DND-41 (cell line): ENCODE measurements at regions not wholly inside any gene's neighbourhood (a gene's known extent, or its start where the extent isn't known, plus 50 kb on each side); places are given as distances from the start of the nearest gene placed in this dataset.

ENCODE experiments used
- ATAC-seq: fragments of 200-7000 bp; cut with Tn5 transposase; 3 replicates; pipeline ENCODE4 v1.9.1; 2021; ENCODE audit warnings: low read depth; ENCODE audit not compliant: insufficient read depth
- DNase-seq: peaks from one replicate; pipeline ENCODE4 v3.0.0-alpha.2; 2020
- H2AFZ ChIP-seq: 2 replicates; pipeline ENCODE4 v1.6.0; 2012; ENCODE audit warnings: low read depth, low read length
- H3K27ac ChIP-seq: 2 replicates; pipeline ENCODE4 v1.5.1; 2012; ENCODE audit warnings: low read length, inconsistent platforms
- H3K27me3 ChIP-seq: fragments of 200-600 bp; sonication (generic); 2 replicates; pipeline ENCODE4 v1.6.0; 2012; ENCODE audit warnings: low read length, mild to moderate bottlenecking, inconsistent platforms; ENCODE audit not compliant: insufficient read depth, poor library complexity
- H3K36me3 ChIP-seq: 2 replicates; pipeline ENCODE4 v1.5.1; 2012; ENCODE audit warnings: low read length, inconsistent platforms; ENCODE audit not compliant: insufficient read depth
- H3K4me1 ChIP-seq: 2 replicates; pipeline ENCODE4 v1.5.1; 2012; ENCODE audit warnings: mild to moderate bottlenecking, low read length; ENCODE audit not compliant: insufficient read depth
- H3K4me2 ChIP-seq: 2 replicates; pipeline ENCODE4 v1.6.0; 2012; ENCODE audit warnings: mild to moderate bottlenecking, moderate library complexity, low read length, inconsistent platforms; ENCODE audit not compliant: insufficient read depth
- H3K4me3 ChIP-seq, 2 experiments: fragments of 200-600 bp in 1 of 2; shearing (Covaris generic) in 1 of 2; 2 replicates each; pipeline ENCODE4 v1.5.1; 2012 to 2016; ENCODE audit warnings: inconsistent platforms in 2 of 2, low read length in 2 of 2, mild to moderate bottlenecking in 2 of 2, low read depth in 1 of 2, moderate library complexity in 1 of 2
- H3K79me2 ChIP-seq: 2 replicates; pipeline ENCODE4 v1.6.0; 2012; ENCODE audit warnings: low read length, inconsistent platforms; ENCODE audit not compliant: insufficient read depth
- H3K9ac ChIP-seq: 2 replicates; pipeline ENCODE4 v1.6.0; 2012; ENCODE audit warnings: low read depth, mild to moderate bottlenecking, inconsistent platforms, low read length, moderate library complexity
- H3K9me3 ChIP-seq: 2 replicates; pipeline ENCODE4 v1.5.1; 2012; ENCODE audit warnings: low read length, moderate library complexity, mild to moderate bottlenecking, inconsistent platforms; ENCODE audit not compliant: insufficient read depth, severe bottlenecking
- H4K20me1 ChIP-seq: 2 replicates; pipeline ENCODE4 v1.6.0; 2012; ENCODE audit warnings: low read length; ENCODE audit not compliant: insufficient read depth
- CTCF ChIP-seq: IDR thresholded peaks from 2 replicates; pipeline ENCODE4 v1.5.1; 2012; ENCODE audit warnings: borderline replicate concordance, low read length, moderate library complexity, mild to moderate bottlenecking; ENCODE audit not compliant: poor library complexity, severe bottlenecking; ENCODE audit errors: extremely low read depth
- EZH2 ChIP-seq: IDR thresholded peaks from 3 replicates; pipeline ENCODE4 v1.6.1; 2012; ENCODE audit warnings: borderline replicate concordance, low read depth, mild to moderate bottlenecking, moderate library complexity, low read length, inconsistent platforms; ENCODE audit not compliant: severe bottlenecking

GRCh38 chr15:25933456-25934158, 70.5 kb upstream of the ATP10A start:
- H3K27ac ChIP-seq, result no peak overlapping the region
- H3K9me3 ChIP-seq, result no peaks in the 10 kb centered on the region
- no peak overlapping the region for H2AFZ ChIP-seq
- H3K4me1 ChIP-seq, result no peaks in the 10 kb centered on the region
- H4K20me1 ChIP-seq, result no peaks in the 10 kb centered on the region
- no peak for ATAC-seq
- no peak for DNase-seq
- H3K79me2 ChIP-seq, result no peaks in the 10 kb centered on the region
- no peak overlapping the region for H3K4me3 ChIP-seq
- H3K27me3 ChIP-seq, result no peaks in the 10 kb centered on the region
- H3K4me2 ChIP-seq, result no peak overlapping the region
- TF ChIP-seq CTCF (no peak), EZH2 (no peak)
- H3K36me3 ChIP-seq, result no peaks in the 10 kb centered on the region
- H3K9ac ChIP-seq, result no peak overlapping the region

GRCh38 chr15:25932696-25933095, 69.6 kb upstream of the ATP10A start:
- H3K9me3 ChIP-seq, result no peaks in the 10 kb centered on the region
- H3K27me3 ChIP-seq, result no peaks in the 10 kb centered on the region
- H3K4me2 ChIP-seq, result no peak overlapping the region
- DNase-seq, result no peak
- H4K20me1 ChIP-seq, result no peaks in the 10 kb centered on the region
- H3K4me3 ChIP-seq, result no peak overlapping the region
- no peaks in the 10 kb centered on the region for H3K79me2 ChIP-seq
- no peak for ATAC-seq
- H2AFZ ChIP-seq, result no peak overlapping the region
- no peaks in the 10 kb centered on the region for H3K36me3 ChIP-seq
- no peak overlapping the region for H3K9ac ChIP-seq
- TF ChIP-seq CTCF (no peak), EZH2 (no peak)
- no peaks in the 10 kb centered on the region for H3K4me1 ChIP-seq
- no peak overlapping the region for H3K27ac ChIP-seq

- H3K36me3 ChIP-seq, result no peaks in the 10 kb centered on the region
- no peak overlapping the region for H3K9ac ChIP-seq
- no peak for TF ChIP-seq CTCF
- no peak for TF ChIP-seq EZH2
- H3K4me2 ChIP-seq, result no peak overlapping the region
- DNase-seq, result no peak
- H4K20me1 ChIP-seq, result no peaks in the 10 kb centered on the region
- H3K4me1 ChIP-seq, result no peaks in the 10 kb centered on the region
- no peaks in the 10 kb centered on the region for H3K79me2 ChIP-seq
- no peak overlapping the region for H3K4me3 ChIP-seq
- H3K27me3 ChIP-seq, result no peaks in the 10 kb centered on the region
- H2AFZ ChIP-seq, result no peak overlapping the region
- no peak overlapping the region for H3K27ac ChIP-seq
- ATAC-seq, result no peak
- no peaks in the 10 kb centered on the region for H3K9me3 ChIP-seq
These were observed 68.7 kb upstream of the ATP10A start for GRCh38 chr15:25931851-25932250.
